ENCODE measurements at regions not wholly inside any gene's neighbourhood (a gene's known extent, or its start where the extent isn't known, plus 50 kb on each side); places are given as distances from the start of the nearest gene placed in this dataset.

- Histone ChIP-seq H3K23ac (ENCODE audit: insufficient read length) (no peak overlapping the region), H3K4ac (replicated peaks; ENCODE audit: insufficient read length, low read depth, low read length) (no peak overlapping the region), H2AFZ (ENCODE audit: low read length) (no peak overlapping the region), H4K8ac (ENCODE audit: extremely low read depth, insufficient read depth, low read length) (no peak overlapping the region), H3K9me3 (ENCODE audit: insufficient read depth in 2 of 2, low read depth in 1 of 2, low read length in 1 of 2) (no peaks in the 10 kb centered on the region), H3K79me1 (ENCODE audit: low read depth, low read length) (no peaks in the 10 kb centered on the region), H2AK5ac (ENCODE audit: low read depth, low read length) (no peak overlapping the region), H3K27me3 (replicated peaks in 1 of 4; ENCODE audit: control insufficient read depth in 3 of 4, extremely low read depth in 1 of 4, insufficient read depth in 3 of 4, low read length in 3 of 4) (no peaks in the 10 kb centered on the region), H2BK15ac (ENCODE audit: low read length) (no peak overlapping the region), H3K4me3 (ENCODE audit: extremely low read depth in 1 of 4, insufficient read depth in 2 of 4, low read depth in 3 of 4, low read length in 4 of 4) (no peak overlapping the region), H4K5ac (ENCODE audit: insufficient read length, low read depth, low read length) (no peak overlapping the region), H3K14ac (ENCODE audit: insufficient read length) (no peak overlapping the region), H3K36me3 (ENCODE audit: control insufficient read depth in 2 of 4, insufficient read depth in 4 of 4, low read length in 3 of 4) (no peaks in the 10 kb centered on the region), H3K79me2 (ENCODE audit: control insufficient read depth in 1 of 2, insufficient read depth in 2 of 2, low read length in 2 of 2) (no peaks in the 10 kb centered on the region), H3K4me2 (ENCODE audit: insufficient read depth in 1 of 2, low read depth in 2 of 2, low read length in 2 of 2) (no peak overlapping the region), H2BK20ac (ENCODE audit: low read length) (no peak overlapping the region), H3K56ac (replicated peaks; ENCODE audit: insufficient read length, low read depth, low read length) (no peak overlapping the region), H3K18ac (ENCODE audit: extremely low read depth, low read length) (no peak overlapping the region), H3K27ac (ENCODE audit: low read depth, low read length) (no peak overlapping the region), H3K4me1 (replicated peaks in 1 of 4; ENCODE audit: control insufficient read depth in 3 of 4, insufficient read depth in 4 of 4, low read length in 3 of 4) (no peaks in the 10 kb centered on the region), H4K91ac (replicated peaks; ENCODE audit: insufficient read length, low read length) (no peak overlapping the region), H2BK12ac (ENCODE audit: low read depth, low read length) (no peak overlapping the region), H2BK5ac (ENCODE audit: low read depth, low read length) (no peak overlapping the region), H3K23me2 (ENCODE audit: low read depth, low read length) (no peaks in the 10 kb centered on the region), H3K9ac (replicated peaks in 1 of 4; ENCODE audit: extremely low read depth in 1 of 4, low read depth in 3 of 4, low read length in 3 of 4) (no peak overlapping the region), H2BK120ac (replicated peaks; ENCODE audit: low read depth, low read length) (no peak overlapping the region), H4K20me1 (replicated peaks in 1 of 2; ENCODE audit: control insufficient read depth in 1 of 2, insufficient read depth in 2 of 2, low read length in 2 of 2) (no peaks in the 10 kb centered on the region)
- POLR2A ChIA-PET (ENCODE audit: partially characterized antibody): no interaction called here
- DNase-seq (ENCODE audit: low read depth in 1 of 2, low spot score in 2 of 2) (no peak), FAIRE-seq (no peak)
- WGBS, 2 experiments (ENCODE audit: extremely low coverage in 1 of 2, insufficient coverage in 1 of 2, insufficient read length in 1 of 2, insufficient replicate concordance in 2 of 2, low coverage in 1 of 2, low lambda C conversion rate in 2 of 2, missing lambda C conversion rate in 1 of 2): 90% methylated on average over 1 of the region's 1 CpG; no CpG with 5 or more reads in 1 of the 2 experiments
- CTCF ChIA-PET (ENCODE audit: partially characterized antibody): no interaction called here
- TF ChIP-seq CBX5 (IDR thresholded peaks at IDR 0.05; ENCODE audit: low read depth, low read length): no peak
- TF ChIP-seq RNF2 (IDR thresholded peaks at IDR 0.05; ENCODE audit: borderline replicate concordance, low read depth, low read length, missing control alignments, poor library complexity, severe bottlenecking): no peak
- TF ChIP-seq RFX5 (IDR thresholded peaks at IDR 0.05; ENCODE audit: borderline replicate concordance, low read depth, low read length): no peak
- TF ChIP-seq SP2 (IDR thresholded peaks at IDR 0.05; ENCODE audit: low read length): no peak
- no peak for TF ChIP-seq BCL11A (IDR thresholded peaks at IDR 0.05; ENCODE audit: low read depth in 2 of 2, low read length in 2 of 2)
- TF ChIP-seq TAF1 (IDR thresholded peaks at IDR 0.05; ENCODE audit: low read depth, low read length): no peak
- no peak for TF ChIP-seq TCF12 (IDR thresholded peaks at IDR 0.05; ENCODE audit: low read depth, low read length)
- TF ChIP-seq, protein P1, sequence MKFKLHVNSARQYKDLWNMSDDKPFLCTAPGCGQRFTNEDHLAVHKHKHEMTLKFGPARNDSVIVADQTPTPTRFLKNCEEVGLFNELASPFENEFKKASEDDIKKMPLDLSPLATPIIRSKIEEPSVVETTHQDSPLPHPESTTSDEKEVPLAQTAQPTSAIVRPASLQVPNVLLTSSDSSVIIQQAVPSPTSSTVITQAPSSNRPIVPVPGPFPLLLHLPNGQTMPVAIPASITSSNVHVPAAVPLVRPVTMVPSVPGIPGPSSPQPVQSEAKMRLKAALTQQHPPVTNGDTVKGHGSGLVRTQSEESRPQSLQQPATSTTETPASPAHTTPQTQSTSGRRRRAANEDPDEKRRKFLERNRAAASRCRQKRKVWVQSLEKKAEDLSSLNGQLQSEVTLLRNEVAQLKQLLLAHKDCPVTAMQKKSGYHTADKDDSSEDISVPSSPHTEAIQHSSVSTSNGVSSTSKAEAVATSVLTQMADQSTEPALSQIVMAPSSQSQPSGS (IDR thresholded peaks at IDR 0.05; ENCODE audit: low read length): no peak
- TF ChIP-seq EP300 (IDR thresholded peaks at IDR 0.05; ENCODE audit: borderline replicate concordance in 1 of 2, low read depth in 2 of 2, low read length in 2 of 2): no peak
- TF ChIP-seq SIN3A (conservative IDR thresholded peaks at IDR 0.05 in 1 of 2, IDR thresholded peaks at IDR 0.05 in 1 of 2; ENCODE audit: low read depth in 1 of 2, low read length in 2 of 2): no peak
- no peak for TF ChIP-seq YY1 (IDR thresholded peaks at IDR 0.05; ENCODE audit: low read depth, low read length)
- TF ChIP-seq KDM4A (IDR thresholded peaks at IDR 0.05; ENCODE audit: low read depth, low read length, severe bottlenecking): no peak
These were observed 284.8 kb downstream of the SEC61B start for GRCh38 chr9:99506747-99507348.
